CD4-positive, alpha-beta T cell treated with Interleukin-6 at 100 ng/mL for 8 hours (primary cell): ENCODE measurements at regions not wholly inside any gene's neighbourhood (a gene's known extent, or its start where the extent isn't known, plus 50 kb on each side); places are given as distances from the start of the nearest gene placed in this dataset.

Experiments
- DNase-seq: peaks from one replicate; pipeline ENCODE4 v3.0.0-alpha.2; 2020; ENCODE audit warnings: mixed read lengths, low spot score

GRCh38 chr4:26020083-26020668 is 106.2 kb downstream of the SMIM20 start:
- DNase-seq: no peak

DNA sequence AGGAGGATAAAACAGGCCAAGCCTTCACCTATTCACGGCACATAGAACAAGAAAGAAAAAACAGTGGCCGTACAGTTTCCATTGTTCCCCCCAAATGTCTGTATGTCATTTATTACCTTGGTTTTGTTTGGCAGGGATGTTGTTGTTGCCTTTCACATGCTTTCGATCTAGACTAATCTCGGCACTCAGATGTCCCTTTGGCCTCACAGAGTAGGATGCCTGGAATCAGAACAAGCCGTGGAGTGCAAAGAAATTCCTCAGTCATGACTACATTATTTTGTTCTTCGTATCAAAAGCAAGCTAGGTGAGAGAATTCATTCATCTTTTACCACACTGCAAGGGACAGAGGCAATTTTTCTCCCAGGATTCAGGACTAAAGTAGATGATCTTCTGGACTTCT is 106.9 kb downstream of the SMIM20 start:
- DNase-seq: no peak

DNA sequence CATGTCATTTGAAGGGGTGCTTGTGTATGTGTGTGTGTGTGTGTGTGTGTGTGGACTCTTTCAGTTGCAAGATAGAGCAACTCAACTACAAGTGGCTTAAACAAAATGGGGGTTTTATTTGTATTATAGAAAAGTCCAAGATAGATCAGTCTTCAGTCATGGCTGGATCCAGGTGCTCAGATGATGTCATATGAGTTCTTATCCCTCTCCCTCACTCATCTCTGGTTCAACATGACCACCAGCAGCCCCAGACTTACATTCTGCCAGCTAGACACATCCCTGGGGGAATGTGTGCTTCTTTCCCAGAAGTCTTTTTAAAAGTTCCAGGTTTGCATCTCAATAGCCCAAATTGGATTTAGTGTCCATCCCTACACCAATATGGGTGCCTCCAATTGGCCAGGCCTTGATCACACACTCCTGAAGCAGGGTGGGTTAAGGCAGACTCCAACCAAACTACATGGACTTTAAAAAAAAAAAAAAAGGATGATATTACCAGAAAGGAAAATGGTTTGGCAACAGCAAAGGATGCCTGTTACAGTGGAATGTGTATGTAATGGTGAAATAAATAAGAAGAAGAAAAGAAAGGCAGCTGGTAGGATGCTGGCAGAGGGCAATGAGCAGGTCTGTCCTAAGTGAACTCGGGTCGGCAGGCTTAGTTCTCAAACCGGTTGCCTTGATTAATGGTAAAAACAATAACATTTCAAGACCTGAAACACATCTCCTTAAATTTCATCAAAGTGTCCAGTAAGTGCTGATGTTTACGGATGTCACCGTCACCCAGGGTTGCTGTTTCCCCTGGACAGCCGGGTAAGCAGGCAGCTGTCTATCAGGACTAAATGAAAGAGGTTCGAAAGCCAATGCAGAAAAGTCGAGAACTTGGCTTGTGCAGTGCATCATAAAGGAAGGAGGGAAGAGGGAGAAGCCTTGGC is 107.7 kb downstream of the SMIM20 start:
- DNase-seq: no peak

DNA sequence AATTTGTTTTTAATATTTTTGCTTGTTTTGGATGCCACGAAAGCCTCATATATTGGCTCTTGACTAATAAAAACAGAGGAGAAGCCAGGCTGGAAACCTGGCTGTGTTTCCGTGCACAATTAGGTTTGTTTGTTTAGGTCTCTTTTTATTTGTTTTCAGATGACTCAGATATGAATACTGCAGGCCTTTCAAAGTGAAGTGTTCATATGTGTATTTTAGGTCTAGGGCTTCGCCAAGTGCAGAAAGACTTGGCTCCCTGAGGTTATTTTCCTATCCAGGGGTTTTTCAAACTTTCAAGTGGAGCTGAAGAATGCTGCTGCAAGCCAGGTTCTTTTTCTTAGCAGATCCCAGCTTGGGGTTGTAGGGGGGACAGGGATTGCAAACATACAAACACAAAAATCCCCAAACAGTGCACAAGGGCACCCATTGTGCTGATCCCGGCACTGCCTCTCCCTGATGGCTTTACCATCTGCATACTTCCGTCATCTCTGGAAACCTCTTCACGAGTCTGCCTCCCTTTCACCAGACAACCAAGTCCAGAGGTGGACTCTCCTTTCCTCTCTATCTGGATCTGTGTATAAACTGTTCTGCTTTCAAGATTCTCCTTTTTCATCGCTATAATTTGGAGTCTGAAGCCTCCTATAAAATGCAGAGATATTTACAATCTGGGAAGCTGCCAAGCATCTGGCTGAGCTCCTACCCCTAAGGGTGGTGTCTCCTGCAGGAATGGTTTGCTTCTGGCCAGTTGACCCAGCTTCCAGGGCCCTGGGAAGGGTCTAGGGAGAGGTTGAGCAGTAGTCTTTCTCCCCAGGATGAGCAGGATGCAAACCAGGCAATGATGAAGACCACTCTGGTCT is 108.6 kb downstream of the SMIM20 start:
- no peak for DNase-seq

- no peak for DNase-seq
Observed at GRCh38 chr4:26023203-26023972, 109.4 kb downstream of the SMIM20 start.

DNA sequence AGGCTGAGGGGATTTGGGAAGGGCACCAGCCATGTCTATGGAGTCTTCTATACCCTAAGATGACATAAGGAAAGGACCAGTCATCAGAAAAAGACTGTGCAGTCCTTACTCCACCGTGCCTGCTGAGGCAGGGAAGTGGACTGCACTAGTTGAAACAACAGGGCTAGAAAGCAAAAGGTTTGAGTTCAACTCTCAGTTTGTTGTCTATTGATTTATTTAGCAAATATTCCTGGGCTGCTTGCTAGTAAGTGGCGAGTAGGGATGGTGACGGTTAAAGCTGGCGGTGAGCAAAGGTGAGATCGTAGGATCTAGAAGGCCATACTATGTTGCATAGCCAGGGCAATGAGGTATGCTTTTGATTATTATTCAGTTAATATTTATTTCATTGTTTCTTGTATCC is 110.1 kb downstream of the SMIM20 start:
- no peak for DNase-seq

GRCh38 chr4:26028133-26028792 is 114.2 kb downstream of the SMIM20 start:
- no peak for DNase-seq

- DNase-seq: peak; percentile 48
Observed at GRCh38 chr4:26028793-26029567, 115.0 kb downstream of the SMIM20 start.

DNA sequence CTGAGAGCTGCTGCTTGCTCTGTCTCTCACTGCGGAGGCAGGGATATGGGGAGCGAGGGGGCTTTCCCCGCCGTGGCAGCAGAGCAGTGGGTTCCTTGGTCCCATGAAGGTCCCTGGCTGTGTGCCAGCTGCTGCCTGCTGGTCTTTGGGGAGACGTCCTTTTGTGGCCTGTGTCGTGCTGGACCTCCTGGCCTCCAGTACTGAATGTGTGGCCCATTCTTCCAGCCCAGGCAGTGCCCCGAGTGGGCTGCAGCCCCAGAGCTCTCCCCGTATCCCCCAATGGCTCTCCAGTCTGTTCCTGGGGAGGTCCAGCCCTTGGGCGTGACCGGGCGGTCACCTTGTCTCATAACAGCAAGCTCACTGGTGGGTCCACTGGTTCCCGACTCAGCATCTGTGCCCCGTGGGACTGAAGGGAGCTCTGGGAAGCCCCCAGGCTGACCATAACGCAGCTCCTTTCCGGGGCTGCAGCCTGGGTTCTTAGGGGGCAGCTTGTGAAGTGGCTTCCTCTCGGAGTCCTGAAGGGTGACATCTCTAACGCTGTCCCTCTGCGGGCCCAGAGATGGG is 115.6 kb downstream of the SMIM20 start:
- DNase-seq: no peak

DNA sequence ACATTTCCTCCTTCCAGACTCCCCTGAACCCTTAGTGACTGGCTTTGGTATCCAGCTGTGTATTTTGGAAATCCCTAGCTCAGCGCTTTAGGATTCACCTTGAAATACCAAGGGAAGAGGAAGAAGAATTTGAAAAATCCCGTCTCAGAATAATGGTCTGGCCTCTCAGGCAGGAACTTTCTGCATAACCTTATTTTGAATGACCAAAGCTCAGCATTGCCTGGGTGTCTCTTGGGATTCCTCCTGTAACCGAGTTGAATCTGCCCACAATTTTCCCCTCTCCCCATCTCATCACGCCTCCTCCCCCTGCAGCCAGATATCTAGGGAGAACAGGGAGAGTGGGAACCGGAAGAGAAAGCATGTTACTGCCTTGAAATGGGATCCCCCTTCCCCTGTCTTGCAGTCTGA is 116.2 kb downstream of the SMIM20 start:
- DNase-seq: no peak

DNA sequence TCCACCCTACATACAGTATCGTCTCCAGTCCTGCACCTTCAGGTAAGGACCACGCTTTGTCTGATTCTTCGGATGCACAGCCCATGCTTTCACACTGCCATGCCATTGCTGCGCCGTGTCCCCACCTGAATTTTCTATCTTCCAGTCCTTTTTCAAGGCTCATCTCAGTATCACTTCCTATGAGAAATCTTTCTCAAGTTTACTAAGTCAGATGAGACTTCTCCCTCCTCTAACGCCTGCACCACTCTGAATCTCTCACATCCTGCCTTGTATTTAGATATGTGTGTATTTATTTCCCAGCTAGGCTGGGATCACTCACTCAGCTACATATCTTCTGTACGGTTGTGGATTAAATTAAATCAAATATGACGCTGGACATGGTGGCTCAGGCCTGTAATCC is 116.8 kb downstream of the SMIM20 start:
- DNase-seq: no peak

- no peak for DNase-seq
Observed at GRCh38 chr4:26031704-26032103, 117.7 kb downstream of the SMIM20 start.

- DNase-seq: no peak
Observed at GRCh38 chr4:26032142-26032541, 118.1 kb downstream of the SMIM20 start.

- no peak for DNase-seq
Observed at GRCh38 chr4:26032630-26033317, 118.8 kb downstream of the SMIM20 start.

DNA sequence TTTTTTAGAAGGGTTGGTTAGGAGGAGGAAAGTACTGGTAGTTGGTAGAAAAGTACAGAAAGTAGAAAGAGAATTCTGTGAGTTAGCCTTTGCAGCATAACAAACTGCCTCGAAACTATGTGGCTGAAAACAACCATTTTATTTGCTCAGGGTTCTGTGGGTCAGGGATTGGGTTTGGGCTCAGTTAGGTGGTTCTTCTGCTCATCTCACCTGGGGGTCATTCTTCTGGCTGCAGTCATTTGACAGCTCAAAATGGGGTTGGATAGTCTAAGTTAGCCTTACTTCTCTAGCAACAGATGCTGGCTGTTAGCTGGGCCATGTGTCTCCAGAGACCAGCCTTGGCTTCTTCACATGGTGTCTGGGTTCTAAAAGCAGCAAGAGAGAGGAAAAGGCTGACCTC is 119.4 kb downstream of the SMIM20 start:
- DNase-seq: no peak

GRCh38 chr4:26034849-26035248 is 120.8 kb downstream of the SMIM20 start:
- DNase-seq: no peak

GRCh38 chr4:26035921-26036320 is 121.9 kb downstream of the SMIM20 start:
- no peak for DNase-seq

DNA sequence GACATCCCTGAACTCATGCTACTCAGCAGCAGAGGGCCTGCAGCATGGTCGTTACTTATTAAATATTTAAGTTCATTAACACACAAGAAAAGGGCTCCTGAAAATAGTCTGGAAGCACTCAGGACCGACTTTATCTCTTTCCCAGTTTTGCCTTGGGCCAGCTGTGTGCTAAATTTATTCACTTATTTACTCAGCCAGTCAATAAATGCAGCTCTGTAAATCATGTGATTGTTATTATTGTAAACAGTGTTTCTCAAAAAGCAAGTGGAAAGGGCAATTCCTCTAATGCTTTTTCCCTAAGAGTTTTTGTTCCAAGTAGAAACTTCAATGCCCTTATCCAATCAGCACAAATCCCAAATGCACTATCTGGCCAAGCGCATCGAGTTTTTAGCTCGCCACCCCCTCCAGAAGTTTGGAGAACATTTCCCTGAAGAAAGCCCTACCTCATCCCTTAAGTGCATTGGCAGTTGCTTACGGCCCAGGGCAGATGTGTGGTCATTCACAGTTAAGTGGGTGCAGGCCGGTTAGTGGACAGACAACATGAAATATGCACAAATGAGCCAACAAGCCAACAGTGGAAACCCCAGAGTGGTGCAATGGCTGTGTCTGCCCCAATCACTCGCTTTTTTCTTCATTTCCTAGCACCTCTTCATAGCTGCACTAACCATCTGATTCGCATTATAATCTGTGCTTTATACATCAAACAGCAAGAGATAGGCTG is 125.8 kb downstream of the SMIM20 start:
- no peak for DNase-seq

- DNase-seq: no peak
Observed at GRCh38 chr4:26044524-26044923, 130.5 kb downstream of the SMIM20 start.
